ENCODE measurements at regions not wholly inside any gene's neighbourhood (a gene's known extent, or its start where the extent isn't known, plus 50 kb on each side); places are given as distances from the start of the nearest gene placed in this dataset.

DNA sequence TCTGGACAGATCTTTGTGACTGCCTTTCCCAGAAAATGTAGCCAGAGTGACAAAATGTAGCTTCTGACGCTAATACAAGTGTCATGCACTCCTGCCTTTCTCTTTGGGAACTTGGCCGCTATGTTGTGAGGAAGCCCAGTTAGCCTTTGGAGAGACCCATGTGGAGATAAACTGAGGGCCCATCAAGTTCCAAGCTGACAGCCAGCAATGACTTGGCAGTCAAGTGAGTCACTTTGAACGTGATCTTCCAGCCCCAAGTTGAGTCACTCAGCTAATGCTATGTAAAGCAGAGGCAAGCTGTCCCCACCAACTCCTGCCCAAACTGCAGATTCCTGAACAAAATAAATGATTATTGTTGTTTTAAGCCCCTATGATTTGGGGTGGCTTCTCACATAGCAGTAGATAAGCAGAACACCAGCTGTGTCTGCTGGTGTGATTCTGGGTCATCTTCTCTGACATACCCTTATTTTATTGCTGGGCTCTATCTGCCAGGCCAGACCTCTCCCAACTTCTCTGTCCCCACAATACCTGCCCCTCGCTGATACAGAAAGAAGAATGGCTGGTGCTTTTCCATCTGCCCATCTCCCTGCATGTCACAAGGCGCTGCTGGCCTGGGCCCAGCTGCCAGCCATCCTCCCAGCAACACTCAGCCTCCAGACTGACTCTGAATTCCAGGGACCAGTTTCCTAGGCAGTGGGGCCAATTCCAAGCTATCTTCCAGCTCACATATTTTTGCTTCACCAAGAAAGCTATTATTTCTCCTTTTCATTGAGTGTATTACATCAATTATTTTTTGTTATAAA, 274.8 kb downstream of the LRFN2 start:
- no peak for DNase-seq

DNA sequence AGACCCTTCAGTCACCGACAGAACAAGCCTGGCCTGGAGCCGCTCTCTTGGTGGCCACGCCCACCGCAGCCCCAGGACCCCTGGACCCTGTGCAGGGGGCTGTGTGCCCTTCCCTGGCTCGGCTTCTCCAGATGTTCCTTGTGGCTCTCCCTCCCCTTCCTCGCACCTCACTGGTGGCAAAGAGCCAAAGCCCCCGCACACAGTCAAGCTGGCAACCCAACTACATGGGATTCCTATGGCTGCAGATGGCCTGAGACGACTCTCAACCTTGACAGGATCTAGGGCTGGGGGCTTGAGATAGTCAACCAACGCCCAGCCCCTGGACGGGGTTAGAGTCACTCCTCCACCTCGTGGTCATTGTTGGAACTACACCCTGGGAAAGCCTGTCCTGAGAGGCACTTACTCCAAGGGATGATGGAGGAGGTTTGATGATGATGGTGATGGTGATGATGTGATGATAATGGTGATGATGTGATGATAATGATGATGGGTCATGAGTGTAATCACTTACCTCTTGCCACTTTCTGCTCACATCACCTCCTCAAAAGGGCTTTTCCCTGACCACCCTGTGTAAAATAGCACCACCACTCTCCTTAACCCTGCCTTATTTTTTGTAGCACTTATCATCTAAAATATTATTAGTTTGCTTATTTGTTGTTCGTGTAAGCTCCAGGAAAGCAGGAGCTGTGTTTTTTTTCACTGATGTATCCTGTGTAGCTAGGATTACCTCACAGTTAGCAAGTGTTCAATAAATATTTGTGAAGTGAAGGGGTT, 278.4 kb downstream of the LRFN2 start:
- DNase-seq = peak; percentile 47

DNA sequence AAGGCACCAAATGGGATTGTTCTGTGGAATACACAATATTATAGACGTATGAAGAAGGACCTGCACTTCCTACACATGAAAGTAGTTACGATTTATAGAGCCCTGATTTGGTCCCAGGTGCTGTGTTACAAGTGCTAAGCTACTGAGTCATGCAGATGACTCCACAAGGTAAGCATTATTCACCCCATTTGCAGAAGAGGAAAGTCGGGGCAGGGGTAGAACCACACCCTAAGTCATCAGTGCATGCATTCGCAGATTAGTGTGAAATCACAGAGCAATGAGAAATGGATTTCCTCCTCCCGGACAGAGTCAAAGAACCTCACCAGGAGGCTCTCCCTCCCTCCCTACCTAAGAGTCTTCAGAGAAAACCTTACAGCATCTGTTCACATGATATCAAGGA, 279.5 kb downstream of the LRFN2 start:
- no peak for DNase-seq

DNA sequence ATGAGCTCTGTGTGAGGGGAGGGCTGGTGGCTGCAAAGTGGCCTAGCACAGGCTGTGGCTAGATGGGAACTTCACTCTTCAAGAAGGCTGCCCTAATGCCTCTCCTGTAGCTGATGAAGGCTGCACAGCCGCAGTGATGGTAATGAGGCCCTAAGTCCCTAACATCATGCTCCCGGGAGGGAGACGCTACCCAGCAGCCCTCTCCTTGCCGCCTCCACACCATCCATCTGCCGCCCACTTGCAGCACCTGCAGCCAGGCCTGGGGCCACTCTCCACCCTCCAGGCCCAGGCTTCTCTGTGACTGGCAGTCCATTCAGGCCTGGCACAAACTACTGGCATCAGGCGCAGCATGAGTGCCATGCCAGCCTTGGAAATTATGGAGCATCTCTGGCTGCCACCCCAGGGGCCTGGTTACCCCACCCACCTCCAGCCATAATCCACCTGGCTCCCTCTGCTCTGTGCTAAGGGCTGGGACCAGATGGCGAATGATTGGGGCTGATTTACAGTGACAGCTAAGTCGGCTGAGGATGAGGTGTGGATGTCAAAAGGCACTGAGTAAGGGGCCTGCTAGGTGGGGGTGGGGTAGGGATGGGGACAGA, 284.2 kb downstream of the LRFN2 start:
- no peak for DNase-seq

DNA sequence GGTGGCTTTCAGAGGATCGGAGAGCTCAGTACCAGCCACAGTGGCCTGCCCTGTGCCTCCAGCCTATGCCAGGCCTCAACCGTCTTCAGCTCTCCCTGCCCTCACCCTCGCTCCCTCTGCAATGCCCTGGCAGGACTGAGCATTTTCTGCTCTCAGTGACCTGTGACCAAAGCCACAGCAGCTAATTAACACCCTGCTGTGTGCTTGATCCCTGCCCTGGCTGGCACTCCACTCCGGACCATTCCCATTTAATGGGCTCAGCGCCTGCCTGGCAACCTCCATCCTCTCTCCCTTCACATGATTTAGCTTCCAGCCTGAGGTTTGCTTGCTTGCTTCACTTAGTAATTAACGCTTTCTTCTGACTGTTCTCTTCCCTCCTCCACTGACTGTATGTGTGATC, 287.5 kb downstream of the LRFN2 start:
- DNase-seq = no peak

DNA sequence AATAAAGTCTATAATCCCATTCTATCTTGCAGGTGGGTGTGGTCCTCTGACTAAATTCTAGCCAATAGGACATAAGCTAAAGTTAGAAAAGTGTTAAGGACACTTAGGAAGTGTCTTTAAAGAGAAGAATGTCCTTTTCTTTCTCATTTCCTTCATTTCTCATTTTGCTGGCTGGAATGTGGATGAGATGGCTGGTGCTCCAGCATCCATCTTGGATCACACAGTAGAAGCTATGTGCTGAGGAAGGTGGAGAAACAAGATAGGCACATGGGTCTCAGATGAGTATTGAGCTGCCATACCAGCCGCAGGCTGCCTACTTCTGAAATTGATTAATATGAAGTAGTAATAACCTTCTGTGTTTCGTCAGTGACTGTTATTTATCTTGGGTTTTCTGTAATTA, 289.0 kb downstream of the LRFN2 start:
- no peak for DNase-seq

DNA sequence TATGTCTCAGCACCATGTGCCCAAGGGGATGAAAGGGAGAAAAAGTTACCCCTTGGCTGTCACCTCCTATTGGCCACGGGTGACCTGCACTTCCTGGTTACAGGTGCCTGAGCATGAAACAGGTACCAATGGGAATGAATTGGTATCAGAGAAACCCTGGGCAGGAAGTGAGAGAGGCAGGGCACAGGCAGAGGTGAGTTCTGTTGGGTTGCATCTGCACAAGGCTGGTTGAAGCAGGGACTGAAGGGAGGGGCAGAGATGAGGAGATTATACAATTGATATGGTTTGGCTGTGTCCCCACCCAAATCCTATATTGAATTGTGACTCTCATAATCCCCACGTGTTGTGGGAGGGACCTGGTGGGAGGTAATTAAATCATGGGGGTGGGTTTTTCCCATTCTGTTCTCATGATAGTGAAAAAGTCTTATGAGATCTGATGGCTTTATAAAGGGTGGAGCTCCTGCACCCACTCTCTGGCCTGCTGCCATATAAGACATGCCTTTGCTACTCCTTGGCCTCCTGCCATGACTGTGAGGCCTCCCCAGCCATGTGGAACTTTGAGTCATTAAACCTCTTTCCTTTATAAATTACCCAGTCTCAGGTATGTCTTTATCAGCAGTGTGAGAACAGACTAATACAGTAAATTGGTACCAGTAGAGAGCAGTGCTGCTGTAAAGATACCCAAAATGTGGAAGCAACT, 291.8 kb downstream of the LRFN2 start:
- peak; percentile 35 for DNase-seq

DNA sequence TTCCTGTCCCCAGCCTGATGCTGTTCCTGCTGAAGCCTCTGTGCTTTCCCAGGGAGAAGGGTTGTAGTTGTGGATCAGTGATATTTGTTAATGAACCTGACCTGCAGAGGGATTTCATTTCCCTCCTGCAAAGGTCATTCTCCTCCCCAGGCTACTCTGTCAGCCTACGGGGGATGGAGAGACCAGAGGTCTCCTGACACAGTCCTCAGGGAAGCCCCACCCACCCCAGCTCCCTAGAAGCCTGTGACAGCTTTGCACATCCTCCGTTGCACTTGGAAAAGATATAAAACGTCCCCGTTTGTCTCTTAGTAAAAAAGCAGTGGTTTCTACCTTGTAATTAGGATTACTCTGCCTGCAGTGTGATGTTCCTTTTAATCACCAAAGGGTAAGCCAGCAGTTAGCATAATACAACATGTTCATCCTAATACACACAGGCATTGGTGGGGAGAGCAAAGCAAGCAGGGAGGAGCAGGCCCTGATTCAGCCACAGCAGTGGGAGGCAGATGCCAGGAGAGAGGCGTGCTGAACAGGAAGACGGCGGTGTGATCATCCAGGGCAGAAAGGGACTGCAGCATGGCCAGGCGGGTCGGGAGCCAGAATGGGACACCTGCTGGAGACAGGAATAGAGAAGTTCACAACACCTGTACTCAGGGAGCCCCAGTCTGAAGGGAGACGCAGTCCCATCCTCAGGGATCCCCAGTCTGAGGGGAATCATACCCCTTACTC, 293.5 kb downstream of the LRFN2 start:
- DNase-seq = no peak

DNA sequence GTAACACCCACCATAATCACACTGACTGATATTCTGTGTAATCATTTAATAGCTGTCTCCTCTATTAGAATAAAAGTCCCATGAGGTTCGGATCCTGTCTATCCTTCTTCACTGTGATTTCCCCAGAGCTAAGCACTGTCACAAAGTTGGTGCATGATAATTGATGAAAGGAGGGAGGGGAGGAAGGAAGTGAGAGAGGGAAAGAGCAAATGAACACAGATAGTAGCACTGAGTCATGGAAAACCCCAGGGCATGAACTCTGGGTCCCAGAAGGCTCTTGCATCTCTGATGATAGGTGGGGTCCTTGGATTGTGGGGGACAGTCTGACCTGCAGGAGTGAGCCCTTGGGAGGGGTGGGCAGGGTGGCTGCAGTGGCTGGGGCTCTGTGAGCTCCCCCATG, 294.1 kb downstream of the LRFN2 start:
- DNase-seq = no peak

DNA sequence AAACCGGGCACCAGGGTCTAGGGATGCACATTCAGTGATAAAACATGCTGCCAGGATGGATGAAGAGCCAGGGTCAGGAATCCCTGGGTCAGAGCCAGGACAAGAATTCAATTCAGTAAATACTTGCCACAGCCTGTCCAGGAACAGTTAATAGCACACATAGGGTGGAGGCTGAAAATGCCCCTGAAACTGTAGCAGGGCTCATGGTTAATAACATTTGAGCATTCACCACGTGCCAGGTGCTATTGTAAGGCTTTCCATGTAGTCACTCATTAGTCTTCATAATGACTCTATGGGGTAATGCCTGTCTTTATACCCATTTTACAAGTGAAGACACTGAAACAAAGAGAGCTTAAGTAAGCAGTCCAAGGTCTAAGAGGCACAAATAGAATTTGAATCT, 296.3 kb downstream of the LRFN2 start:
- DNase-seq = no peak

DNA sequence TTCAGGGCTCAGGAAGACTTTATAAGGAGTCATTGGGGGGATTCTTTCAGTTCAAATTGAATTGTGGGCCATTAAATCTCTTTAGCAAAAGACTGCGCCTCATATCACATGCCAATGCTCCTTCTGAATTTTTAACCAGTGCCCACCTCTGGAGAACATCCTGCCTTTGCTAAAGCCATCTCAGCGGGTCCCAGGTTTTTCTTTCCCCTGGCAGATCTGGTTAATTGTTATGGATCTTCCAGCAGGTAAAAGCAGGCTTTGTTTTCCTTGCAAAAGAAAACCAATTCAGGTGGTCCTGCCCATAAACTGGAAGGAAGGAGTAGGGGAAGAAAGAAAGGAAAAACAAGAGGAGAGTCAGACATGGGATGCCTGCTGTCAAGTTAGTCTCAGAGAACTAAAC, 298.2 kb downstream of the LRFN2 start:
- no peak for DNase-seq

DNA sequence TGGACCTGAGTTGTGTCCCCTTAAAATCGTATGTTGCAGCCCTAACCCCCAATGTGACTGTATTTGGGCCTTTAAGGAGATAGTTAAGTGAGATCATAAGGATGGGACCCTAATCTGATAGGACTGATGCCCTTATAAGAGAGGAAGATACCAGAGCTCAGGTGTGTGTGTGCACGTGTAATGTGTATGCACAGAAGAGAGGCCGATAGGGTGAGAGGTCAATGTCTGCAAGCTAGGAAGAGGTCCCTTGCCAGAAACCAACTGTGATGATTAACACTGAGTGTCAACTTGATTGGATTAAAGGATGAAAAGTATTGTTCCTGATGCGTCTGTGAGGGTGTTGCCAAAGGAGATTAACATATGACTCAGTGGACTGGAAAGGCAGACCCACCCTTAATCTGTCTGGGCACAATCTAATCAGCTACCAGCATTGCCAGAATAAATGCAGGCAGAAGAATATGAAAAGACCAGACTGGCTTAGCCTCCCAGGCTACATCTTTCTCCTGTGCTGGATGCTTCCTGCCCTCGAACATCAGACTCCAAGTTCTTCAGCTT, 299.8 kb downstream of the LRFN2 start:
- DNase-seq = peak; percentile 1

DNA sequence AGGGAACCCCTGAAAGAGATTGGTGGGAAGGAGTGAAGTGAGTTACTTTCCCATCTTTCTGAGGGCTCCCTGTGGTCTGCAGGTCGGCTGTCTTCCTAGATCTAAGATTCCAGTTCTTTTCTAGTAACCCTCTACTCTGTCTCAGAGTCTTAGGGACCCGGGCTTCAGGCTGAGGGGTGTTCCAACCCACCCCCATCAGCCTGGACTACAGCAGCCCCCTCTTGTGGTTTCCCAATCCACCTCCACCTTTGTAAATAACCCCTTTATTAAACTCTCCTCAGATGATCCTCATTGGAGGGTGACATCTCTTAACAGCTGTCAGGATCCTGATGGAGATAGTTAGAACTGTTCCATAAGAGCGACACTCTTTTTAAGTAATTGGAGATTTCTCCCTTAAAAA, 300.4 kb downstream of the LRFN2 start:
- DNase-seq = no peak

DNA sequence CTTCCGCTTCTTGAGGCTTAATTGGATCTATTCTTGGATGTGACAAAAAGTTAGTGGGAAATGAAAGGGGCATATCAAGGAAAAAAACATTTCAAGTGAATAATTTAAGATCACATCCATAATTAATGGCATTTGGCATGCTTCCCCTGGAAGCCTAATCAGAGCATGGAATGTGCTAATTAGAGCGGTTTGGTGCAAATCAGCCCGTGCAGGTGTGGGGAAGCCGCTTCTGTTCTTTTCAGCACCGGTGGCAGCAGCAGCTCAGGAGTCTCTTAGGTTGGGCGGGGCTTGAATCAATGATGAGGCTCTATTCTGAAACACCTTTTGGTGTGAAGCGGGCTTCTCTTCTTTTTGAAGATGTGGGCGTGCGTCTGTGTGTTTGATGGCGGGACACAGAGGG, 301.2 kb downstream of the LRFN2 start:
- no peak for DNase-seq

DNA sequence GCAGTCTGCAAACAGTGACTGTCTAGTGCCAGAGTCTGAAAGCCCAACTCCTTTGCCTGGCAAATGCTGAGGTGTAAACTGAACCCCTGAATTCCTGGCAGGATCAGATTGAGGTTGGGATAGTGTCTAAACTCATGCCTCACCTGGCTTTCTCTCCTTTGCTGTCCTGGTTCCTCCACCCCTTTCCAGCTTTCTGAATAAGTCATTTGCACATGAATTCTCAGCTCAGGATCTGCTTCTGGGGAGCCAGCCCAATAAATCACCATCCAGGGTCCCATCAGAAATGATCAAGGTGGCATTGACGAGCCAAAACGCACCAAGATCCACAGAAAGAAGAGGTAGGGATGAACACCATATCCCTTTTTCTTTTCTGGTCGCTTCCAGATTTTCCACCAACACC, 301.6 kb downstream of the LRFN2 start:
- no peak for DNase-seq

DNA sequence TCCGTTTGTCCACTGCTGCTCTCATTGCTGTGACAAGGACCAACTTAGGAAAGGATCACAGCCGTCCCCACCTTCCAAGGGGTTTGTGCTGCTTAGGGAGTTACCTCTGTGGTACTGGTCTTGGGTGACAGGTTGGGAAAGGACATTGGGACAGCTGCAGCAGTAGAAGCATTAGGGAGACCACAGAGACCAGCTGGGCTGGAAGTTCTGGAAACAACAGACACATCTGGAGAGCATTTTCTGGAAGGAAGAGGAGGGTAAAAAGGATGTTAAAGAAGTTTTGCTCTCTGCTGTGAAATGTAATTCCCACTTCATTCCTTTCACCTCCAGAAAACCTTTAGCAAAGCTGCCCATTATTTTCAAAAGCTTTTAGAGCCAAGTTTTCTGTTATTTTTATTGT, 304.2 kb downstream of the LRFN2 start:
- no peak for DNase-seq

DNA sequence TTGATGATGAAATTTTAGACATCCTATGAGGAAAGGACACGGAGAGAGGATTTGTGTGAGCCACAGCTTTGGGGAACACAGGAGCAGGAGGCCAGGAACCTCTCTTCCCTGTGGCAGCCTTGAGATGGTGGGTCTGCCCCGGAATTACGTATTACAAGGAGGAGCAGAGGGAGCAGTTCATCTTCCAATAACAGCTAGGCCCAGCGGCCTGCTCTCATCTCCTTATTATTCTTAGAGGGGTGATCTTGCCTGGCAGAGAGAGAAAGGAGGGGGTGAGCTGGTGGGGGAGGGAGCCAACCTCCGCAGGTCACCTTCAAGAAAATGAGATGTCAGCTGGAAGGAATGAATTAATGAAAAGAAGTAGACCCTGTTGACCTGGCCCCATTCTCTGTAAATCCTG, 305.8 kb downstream of the LRFN2 start:
- no peak for DNase-seq

DNA sequence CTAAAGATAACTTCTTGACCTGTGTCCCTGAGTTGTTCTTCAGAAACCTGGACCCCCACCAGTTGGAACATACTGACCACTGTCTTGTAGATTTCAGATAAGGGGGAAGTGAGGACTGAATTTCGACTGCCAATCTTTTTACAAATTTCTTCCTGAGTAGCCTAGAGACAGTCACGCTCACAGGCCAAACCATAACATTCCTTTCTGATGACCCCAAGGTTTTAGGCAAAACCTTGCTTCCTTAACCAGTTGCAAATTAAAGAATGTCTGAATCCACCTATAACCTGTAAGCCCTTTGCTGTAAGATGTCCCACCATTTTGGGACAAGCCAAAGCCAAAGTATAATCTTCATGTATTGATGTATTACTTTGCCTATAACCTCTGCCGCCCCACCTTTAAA, 306.9 kb downstream of the LRFN2 start:
- DNase-seq = no peak

DNA sequence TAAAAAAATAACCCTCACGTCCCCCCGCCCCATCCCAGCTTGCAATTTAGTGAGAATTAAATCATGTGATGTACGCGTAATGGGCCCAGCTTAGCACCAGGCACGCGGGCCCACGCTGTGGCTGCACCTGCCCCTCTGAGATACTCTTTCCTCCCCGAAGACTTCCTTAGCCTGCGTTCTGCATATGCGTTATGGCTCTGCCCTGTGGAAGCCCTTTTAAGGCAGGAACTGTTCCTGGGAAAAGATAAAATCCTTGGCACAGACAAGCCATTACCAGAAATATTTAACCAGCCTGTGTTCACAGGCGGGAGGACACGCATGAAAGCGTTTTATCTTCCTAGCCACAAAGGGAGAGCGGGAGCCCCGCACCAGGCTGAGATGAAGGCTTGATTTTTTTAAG, 311.0 kb downstream of the LRFN2 start:
- no peak for DNase-seq

DNA sequence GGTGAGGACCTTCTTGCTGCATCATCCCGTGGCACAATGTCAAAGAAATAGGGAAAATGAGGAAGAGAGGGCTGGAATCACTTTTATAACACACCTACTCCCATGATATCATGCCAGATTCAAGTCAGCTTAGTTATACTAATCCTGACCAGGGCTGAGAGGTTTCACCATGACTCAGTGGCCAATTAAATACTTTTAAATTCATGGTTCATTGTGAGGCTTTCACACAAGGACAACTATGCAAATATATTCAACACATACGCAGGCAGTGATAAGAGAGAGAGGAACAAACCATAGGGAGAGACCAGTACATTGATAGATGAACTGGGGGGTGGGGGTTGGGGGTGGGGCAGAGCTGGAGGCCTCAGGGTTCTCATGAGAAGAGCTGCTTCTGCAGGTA, 313.1 kb downstream of the LRFN2 start:
- DNase-seq = no peak

DNA sequence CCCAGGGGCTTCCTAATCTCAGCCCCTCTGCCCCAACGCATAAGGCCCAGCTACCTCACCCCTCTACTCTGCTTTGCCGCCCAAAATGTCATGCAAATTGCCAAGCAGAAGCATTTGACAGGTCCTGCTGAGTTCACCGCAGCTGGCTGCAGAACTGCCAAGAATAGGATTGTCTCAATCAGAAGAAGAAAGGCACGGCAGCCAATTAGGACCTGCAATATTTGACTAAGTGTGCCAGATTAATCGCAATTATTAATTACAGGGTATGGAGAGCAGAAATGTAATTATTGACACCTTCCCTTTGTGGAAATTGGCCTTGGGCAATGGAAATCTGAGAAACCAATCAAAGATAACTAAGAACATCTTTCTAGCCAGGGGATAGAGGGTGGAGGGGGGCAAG, 318.6 kb downstream of the LRFN2 start:
- no peak for DNase-seq

DNA sequence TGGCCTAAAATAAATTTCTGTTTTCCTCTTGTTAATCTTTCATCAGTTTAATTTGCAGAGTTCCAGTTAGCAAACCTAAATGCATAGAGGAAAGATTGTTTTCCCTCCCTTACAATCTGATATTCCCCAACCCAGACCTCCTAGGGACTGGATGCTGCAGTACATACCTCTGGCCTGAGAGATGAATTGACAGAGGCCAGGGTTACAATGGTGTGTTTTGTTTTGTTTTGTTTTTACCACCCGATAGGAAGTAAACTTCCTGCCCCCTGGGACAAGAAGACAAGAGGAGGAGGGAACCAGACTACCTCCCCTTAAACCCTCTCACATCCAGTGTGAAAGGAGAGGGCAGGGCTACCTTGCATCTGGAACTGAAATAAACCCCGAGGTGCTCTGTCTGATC, 319.0 kb downstream of the LRFN2 start:
- DNase-seq = no peak

DNA sequence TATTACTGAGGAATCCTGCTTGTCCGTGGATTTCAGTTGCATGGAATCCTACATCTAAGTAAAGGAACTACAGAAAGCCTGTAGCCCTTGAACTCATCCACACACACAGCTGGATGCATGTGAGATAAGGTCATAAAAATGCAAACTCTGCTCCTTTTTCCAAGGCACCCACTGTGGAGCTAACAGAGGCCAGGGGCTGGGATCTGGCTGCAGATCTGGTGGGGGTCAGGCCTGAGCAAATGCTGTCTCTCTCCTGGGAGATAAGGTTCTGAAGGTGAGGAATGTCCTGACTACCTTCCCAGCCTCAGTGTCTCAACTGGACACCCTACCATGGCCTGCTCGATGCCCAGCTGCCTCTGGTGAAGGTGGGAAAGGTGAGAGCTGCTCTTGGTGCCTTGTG, 321.5 kb downstream of the LRFN2 start:
- no peak for DNase-seq
